ENCODE measurements at regions not wholly inside any gene's neighbourhood (a gene's known extent, or its start where the extent isn't known, plus 50 kb on each side); places are given as distances from the start of the nearest gene placed in this dataset.

DNA sequence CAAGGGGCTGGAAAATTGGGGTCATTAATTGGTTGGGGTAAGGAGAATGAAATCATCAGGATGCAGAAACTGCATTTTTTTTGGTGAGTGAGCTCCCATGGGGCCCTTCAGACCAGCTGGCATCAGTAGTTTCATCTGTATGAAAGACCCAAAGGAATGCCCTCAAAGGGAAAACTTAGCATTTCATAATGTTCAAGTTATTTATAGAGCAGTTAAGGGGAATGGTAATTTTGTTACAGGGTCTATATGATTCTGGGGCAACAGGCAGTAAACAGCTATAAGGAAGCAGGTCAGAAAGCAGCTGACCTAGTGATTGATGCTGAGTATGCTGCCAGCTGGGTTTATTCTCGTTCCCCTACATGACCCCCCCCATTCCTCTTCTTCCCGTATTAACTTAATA lies 448.9 kb downstream of the OCA2 start:
- no peak overlapping the region for H3K4me3 Mint-ChIP-seq (ENCODE audit: unreplicated experiment)
- H3K9me3 Mint-ChIP-seq (ENCODE audit: unreplicated experiment): peaks cover 32% of the 10 kb centered on the region
- H3K4me1 Mint-ChIP-seq (ENCODE audit: insufficient read depth, unreplicated experiment): no peaks in the 10 kb centered on the region
- intact Hi-C loops (cut with micrococcal nuclease): no loop called here
- H3K36me3 Mint-ChIP-seq (ENCODE audit: insufficient read depth, unreplicated experiment): no peaks in the 10 kb centered on the region
- H3K27me3 Mint-ChIP-seq (ENCODE audit: insufficient read depth, unreplicated experiment): no peaks in the 10 kb centered on the region
- TF ChIP-seq, protein P1, sequence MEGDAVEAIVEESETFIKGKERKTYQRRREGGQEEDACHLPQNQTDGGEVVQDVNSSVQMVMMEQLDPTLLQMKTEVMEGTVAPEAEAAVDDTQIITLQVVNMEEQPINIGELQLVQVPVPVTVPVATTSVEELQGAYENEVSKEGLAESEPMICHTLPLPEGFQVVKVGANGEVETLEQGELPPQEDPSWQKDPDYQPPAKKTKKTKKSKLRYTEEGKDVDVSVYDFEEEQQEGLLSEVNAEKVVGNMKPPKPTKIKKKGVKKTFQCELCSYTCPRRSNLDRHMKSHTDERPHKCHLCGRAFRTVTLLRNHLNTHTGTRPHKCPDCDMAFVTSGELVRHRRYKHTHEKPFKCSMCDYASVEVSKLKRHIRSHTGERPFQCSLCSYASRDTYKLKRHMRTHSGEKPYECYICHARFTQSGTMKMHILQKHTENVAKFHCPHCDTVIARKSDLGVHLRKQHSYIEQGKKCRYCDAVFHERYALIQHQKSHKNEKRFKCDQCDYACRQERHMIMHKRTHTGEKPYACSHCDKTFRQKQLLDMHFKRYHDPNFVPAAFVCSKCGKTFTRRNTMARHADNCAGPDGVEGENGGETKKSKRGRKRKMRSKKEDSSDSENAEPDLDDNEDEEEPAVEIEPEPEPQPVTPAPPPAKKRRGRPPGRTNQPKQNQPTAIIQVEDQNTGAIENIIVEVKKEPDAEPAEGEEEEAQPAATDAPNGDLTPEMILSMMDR (IDR thresholded peaks at IDR 0.05; ENCODE audit: unreplicated experiment): no peak
- H3K27ac Mint-ChIP-seq (ENCODE audit: low read depth, unreplicated experiment): no peak overlapping the region
- ChIA-PET POLR2A (no interaction called here), CTCF (no interaction called here)
- no TSS peak for BruUV-seq (replicated peaks)
- DNase-seq (ENCODE audit: unreplicated experiment): no peak

DNA sequence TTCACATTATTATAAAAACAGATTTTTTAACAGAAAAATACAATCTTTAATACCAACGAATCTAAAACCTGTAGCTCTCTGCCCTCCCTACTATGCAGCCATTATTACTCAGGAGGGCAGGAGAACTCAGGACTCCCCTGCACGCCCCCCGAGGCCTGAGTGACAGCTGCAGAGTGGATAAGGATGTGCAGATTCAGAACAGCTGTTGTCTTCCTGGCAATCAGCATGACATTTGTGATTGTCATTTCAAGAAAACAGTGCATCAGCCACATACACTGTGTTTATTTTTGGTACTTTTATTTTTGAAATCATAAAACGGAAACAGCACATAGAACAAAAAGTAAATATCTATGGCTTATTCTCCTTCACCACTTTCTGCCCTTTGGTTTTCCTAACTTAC lies 450.8 kb downstream of the OCA2 start:
- H3K36me3 Mint-ChIP-seq (ENCODE audit: insufficient read depth, unreplicated experiment): no peaks in the 10 kb centered on the region
- no peaks in the 10 kb centered on the region for H3K4me1 Mint-ChIP-seq (ENCODE audit: insufficient read depth, unreplicated experiment)
- no TSS peak for BruUV-seq (replicated peaks)
- H3K4me3 Mint-ChIP-seq (ENCODE audit: unreplicated experiment): no peak overlapping the region
- ChIA-PET POLR2A (no interaction called here), CTCF (no interaction called here)
- H3K9me3 Mint-ChIP-seq (ENCODE audit: unreplicated experiment): peaks cover 31% of the 10 kb centered on the region
- DNase-seq (ENCODE audit: unreplicated experiment): no peak
- TF ChIP-seq, protein P1 (IDR thresholded peaks at IDR 0.05; ENCODE audit: unreplicated experiment): no peak
- intact Hi-C loops (cut with micrococcal nuclease): no loop called here
- H3K27ac Mint-ChIP-seq (ENCODE audit: low read depth, unreplicated experiment): no peak overlapping the region
- no peaks in the 10 kb centered on the region for H3K27me3 Mint-ChIP-seq (ENCODE audit: insufficient read depth, unreplicated experiment)

DNA sequence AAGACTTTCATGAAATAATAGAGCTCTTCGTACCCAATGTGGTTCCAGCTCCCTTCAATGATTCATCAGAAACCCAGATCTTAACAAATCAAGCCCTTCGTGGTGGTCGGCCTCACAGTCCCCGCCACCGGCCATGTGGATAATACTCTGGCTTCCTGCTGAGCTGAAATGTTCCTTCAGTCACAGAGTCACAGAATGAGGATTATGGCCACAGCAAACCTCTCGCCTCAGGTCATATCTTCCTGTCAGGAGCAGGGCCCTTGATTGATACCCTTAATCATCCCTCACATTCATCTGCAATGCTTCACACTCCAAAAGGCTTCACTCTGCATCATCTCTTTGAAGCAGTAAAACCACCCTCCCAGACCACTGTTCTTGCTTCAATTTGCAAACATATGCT lies 452.6 kb downstream of the OCA2 start:
- Mint-ChIP-seq H3K4me3 (ENCODE audit: unreplicated experiment) (no peak overlapping the region), H3K4me1 (ENCODE audit: insufficient read depth, unreplicated experiment) (no peaks in the 10 kb centered on the region), H3K36me3 (ENCODE audit: insufficient read depth, unreplicated experiment) (no peaks in the 10 kb centered on the region), H3K9me3 (ENCODE audit: unreplicated experiment) (peaks cover 39% of the 10 kb centered on the region), H3K27ac (ENCODE audit: low read depth, unreplicated experiment) (no peak overlapping the region), H3K27me3 (ENCODE audit: insufficient read depth, unreplicated experiment) (no peaks in the 10 kb centered on the region)
- no TSS peak for BruUV-seq (replicated peaks)
- TF ChIP-seq, protein P1 (IDR thresholded peaks at IDR 0.05; ENCODE audit: unreplicated experiment): no peak
- ChIA-PET CTCF (interaction anchor here (0.8 kb wide), 1 partner anchor 18 kb away, joined by 3 read pairs; no protein-coding TSS in a partner anchor), POLR2A (no interaction called here)
- DNase-seq (ENCODE audit: unreplicated experiment): no peak
- intact Hi-C loops (cut with micrococcal nuclease): no loop called here

DNA sequence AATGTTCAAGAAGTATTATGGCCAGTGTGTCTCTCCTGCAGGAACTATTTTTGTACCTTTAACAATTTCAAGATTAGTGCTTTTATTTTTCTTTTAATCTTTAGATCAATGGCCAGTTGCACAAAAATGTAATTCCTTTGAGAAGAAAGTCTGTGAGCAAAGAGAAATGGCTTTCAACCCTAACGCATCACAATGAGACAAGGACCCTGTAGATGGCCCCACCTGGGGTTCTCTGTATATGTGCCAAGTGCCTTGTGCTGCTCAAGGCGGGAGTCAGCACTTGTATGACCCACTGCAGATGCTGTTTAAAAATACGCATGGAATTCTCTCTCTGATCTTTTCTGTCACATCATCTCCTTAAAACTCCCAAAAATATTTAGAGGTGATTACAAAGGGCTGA lies 453.4 kb downstream of the OCA2 start:
- intact Hi-C loops (cut with micrococcal nuclease): no loop called here
- TF ChIP-seq, protein P1 (IDR thresholded peaks at IDR 0.05; ENCODE audit: unreplicated experiment): no peak
- Mint-ChIP-seq H3K27me3 (ENCODE audit: insufficient read depth, unreplicated experiment) (no peaks in the 10 kb centered on the region), H3K36me3 (ENCODE audit: insufficient read depth, unreplicated experiment) (no peaks in the 10 kb centered on the region), H3K4me1 (ENCODE audit: insufficient read depth, unreplicated experiment) (no peaks in the 10 kb centered on the region), H3K9me3 (ENCODE audit: unreplicated experiment) (peaks cover 41% of the 10 kb centered on the region), H3K4me3 (ENCODE audit: unreplicated experiment) (no peak overlapping the region), H3K27ac (ENCODE audit: low read depth, unreplicated experiment) (no peak overlapping the region)
- CTCF ChIA-PET: no interaction called here
- POLR2A ChIA-PET: no interaction called here
- DNase-seq (ENCODE audit: unreplicated experiment): no peak
- no TSS peak for BruUV-seq (replicated peaks)
